GM21619 (cell line): ENCODE measurements at regions not wholly inside any gene's neighbourhood (a gene's known extent, or its start where the extent isn't known, plus 50 kb on each side); places are given as distances from the start of the nearest gene placed in this dataset.

Source experiments
- ATAC-seq: cut with Tn5 transposase; IDR thresholded peaks from one replicate; pipeline ENCODE4 v1.9.1; 2021; ENCODE audit not compliant: unreplicated experiment

DNA sequence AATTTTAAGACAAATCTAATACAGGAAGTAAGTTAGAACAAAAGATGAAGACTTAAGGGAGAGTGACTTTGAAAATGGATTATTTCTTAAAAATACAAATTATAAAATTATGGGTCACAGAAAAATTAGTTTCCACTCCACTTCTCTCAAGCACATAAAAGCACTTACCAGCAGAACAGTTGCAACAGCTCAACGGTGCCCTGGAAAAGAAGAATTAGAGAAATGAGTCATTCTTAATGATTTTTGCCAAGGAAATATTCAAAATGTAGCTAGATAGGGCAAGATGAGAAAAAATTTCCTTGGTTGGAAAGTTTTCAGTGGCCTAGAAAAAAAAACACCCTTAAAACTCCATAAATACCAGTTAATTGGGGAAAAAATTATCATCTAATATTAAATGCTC, 2185.6 kb upstream of the CELF4 start:
- ATAC-seq: no peak

DNA sequence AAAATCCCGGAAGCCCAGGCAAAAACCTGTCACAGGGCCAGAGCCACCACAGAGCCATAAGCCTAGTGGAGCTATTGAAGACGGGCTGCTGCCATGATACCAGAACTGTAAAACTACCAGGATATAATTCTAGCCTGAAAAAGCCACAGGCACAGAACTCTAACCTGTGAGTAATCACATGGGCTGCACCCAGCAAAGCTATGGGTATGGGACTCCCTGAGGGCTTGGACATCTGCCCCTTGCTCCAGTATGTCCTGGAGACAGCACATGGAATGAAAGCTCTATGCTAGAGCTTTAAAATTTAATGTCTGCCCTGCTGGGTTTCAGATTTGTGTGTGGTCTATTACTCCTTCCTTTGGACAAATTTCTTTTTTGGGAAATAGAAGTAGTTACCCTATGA, 2183.6 kb upstream of the CELF4 start:
- no peak for ATAC-seq

DNA sequence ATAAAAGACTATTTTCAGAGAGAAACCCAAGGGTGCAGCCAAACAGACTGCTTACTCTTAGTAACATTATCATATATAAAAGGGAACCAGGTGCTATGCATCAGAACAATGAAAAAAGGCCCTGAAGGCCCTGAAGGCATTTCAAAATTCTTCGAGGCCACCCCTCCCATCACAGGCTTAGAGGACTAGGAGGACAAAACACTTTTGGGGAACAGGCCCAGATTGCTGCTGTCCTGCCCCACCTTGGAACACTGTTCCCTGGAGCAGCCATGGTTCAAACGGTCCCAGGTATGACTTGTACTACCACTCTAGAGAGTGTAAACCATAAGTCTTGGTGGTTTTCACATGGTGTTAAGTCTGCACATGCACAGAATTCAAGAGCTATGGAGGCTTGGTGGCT, 2183.1 kb upstream of the CELF4 start:
- no peak for ATAC-seq

DNA sequence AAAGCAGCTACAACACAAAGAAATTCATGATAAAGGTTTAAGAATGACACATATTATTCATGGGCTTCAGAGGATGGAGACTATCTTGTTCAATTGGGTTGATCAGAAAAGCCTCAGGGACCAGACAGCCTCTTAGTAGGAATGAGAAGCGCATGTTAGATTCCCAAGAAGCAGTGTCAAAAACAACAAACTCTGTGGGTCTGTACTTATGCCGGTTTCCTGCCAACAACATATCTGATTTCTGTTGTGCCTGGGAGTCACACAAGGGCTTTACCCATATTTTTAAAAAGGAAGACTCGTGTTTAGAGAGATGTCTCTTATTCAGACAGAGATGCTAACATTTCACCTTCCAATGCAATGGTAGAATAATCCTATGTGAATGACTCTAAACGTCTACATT, 2180.6 kb upstream of the CELF4 start:
- ATAC-seq: no peak

DNA sequence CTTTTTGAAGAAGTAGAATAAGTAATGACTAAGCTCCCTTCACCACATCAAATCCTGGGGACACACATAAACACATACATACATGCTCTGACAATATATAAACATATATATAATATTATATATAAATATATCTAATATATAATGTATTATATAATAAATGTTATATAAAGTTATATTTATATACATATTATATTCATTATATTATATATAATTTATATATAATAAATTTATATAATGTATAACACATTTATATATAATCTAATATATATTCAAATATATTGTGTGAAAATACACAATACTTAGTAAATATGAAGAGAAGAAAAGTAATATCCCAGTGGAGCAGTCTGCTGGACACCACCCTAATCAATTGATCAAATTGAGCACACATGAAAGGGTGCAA, 2177.9 kb upstream of the CELF4 start:
- no peak for ATAC-seq

DNA sequence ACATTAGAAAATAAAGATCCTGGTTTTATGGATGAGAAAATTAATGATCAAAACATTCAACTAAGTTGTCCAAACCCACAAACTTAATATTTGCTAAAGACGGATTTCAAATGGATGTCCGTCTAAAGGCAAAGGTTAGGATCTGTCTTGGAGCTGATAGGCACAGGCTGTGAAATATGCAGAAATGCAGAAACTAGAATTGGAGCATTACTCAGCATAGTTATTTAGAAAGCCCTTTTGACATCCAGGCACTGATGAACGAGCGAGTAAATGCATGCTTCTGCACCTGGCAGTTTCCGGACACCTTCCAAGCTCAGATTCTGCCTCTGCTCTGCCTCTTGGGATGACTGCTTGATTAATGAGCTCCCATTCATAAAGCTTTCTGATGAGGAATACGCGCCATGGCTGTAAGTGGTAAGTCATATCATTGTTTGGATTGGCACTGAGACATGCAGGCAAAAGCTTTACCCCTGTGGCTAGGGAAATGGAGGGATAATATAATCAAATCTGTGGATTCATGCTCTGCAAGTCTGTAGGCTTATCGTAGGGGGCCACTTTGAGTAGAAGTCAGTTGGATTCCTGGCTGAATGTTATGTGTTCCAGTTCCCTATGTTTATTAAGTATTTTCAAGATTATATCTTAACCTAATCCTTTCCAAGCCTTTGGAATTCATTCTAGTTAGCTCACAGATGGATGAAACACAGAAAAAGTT, 2176.3 kb upstream of the CELF4 start:
- ATAC-seq: no peak

DNA sequence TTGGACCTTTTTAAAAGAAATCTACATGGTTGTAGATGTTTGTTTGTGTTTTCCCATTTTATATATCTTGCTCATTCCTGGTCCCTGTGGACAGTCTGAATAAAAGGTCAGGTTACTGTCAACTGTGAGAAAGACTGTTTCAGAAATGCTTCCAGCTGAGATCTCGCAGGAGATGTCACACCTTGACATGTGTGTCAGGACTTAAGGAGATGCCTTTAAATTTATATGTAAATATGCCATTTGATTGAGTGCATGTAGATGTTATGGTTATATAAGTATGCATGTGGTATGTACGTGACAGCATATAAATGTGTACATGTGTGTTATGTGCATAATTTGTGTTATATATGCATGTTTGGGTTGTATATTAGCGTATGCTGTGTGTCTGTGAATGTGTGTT, 2172.3 kb upstream of the CELF4 start:
- no peak for ATAC-seq

DNA sequence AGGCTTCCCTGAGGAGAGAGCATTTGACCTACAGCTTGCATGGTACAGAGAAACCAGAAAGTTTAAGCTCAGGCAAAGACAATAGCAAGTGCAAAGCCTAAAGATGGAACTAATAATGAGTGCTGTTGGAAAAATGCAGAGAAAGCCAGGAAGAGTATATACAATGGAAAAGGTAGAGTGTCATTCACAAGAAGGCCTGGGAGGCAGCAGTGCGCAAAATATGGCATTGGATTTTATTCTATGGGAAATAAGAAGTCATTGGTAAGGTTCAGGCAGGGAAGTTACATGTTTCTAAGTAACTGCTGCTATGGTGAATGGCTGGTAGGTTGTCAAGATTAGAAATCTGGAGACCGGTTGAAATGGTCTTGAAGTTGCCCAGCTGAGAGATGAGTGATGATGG, 2167.3 kb upstream of the CELF4 start:
- no peak for ATAC-seq

DNA sequence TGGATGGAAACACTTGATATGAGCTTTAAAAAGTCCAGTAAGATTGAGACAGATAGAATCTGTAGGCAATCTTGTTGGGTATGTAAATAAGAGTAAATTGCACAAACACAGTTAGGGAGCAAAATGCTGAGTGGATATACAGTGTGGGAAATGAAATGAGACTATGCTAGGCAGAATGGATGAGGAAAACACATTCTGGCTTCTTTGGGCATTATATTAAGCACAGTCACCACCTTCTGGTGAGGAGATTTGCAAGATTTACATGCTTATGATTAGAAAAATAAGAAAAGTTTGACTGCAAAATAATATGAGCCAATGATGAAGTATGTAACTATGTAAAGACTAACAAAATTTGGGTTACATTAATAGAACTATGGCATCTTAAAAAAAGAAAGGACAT, 2165.0 kb upstream of the CELF4 start:
- no peak for ATAC-seq

DNA sequence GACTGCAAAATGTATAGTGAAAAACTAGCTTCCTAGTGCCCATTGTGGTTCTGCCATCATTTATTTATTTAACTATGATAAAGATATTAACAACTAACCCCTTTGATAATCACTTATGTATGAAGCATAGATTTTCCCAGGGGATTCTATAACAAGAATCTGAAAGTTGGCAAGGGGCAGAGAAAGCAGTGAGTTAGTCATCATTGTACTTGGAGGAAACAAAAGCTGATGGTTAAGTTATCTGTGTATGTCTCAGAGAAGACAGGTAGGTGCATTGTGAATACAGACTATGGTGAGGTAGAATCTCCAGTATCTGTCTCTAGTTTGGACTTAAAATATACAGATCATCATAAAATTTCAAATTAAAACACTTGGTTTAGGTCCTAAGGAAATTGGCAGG, 2159.1 kb upstream of the CELF4 start:
- ATAC-seq: no peak

DNA sequence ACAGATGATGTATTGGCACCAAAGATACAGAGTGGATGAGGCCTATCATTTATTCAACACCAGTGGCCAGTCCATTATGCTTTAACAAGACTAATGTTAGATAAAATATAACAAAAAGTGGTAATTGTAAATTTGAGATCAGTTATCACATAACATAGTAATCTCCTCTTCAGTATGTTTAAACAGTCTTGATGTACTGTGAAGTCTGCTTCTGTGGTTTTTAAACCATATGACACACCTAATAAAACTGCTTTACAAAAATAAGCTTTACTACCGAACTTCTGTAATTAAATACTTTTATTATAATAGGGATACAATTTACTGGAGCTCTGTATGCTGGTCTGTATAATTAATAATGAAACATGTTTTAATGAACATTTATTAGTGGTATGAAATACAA, 2156.1 kb upstream of the CELF4 start:
- ATAC-seq: no peak

DNA sequence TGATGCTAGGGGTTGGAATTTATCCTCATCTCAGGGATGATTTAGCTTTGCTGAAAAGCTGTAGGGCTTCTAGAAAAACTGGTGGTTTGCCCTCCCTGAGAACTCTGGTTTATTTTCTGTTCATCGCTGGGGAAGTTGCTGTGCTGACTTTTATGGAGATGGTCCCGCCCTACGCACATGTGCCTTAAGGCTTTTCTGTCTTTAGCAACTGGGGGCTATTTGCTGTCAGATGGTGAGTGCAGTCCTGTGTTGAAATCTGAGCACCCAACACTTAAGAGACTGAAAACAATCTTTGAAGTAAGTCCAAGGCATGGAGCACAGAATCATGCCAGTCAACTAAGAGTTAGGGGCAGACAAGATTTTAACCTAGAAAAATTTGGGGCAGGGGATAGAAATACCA, 2148.4 kb upstream of the CELF4 start:
- ATAC-seq: no peak

DNA sequence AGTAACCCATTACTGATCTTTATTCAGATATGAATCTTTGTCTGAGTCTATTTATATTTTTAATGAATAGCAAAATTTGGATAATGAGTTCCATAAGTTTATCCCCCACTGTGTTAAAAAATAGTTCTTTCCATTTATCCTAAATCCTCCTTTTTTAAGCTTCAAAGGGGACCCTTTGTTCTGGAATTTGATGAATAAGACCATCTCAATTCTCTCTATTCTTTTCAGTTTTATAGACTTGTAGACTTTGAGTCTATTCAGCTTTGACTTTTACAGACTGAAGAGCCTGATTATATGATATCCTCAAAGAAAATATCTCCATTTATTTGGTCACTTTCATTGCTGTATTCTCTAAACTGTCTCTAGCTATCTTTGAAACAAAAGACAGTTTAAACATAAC, 2146.1 kb upstream of the CELF4 start:
- no peak for ATAC-seq

DNA sequence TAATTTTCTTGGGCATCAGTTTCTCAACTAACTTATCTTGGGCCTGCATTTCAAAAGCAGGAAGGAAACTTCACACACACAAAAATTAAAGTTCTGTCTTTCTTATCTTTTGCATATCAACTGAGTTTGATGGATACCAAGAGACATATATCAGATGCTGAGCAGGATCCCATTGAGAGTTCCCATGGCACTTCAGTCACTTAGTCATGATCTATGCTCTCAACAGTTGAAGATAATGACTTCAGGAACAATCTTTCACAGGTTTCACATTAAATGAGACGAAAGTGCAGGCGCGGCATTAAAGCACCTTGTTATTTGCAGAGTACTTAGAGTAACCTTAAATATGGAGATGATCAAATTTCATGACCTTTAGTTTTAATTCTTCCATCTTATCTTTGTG, 2139.8 kb upstream of the CELF4 start:
- no peak for ATAC-seq

DNA sequence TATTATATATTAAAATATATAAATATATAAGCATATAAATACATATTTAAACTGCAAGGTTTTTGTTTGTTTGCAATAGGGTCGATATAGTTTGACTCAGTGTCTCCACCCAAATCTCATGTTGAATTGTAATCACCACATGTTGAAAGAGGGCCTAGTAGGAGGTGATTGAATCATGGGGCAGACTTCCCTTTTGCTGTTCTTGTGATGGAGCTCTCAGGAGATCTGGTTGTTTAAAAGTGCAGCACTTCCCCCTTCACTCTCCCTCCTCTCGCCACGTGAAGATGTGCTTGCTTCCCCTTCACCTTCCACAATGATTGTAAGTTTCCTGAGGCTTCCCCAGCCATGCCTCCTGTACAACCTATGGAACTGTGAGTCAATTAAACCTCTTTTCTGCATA, 2137.3 kb upstream of the CELF4 start:
- no peak for ATAC-seq

DNA sequence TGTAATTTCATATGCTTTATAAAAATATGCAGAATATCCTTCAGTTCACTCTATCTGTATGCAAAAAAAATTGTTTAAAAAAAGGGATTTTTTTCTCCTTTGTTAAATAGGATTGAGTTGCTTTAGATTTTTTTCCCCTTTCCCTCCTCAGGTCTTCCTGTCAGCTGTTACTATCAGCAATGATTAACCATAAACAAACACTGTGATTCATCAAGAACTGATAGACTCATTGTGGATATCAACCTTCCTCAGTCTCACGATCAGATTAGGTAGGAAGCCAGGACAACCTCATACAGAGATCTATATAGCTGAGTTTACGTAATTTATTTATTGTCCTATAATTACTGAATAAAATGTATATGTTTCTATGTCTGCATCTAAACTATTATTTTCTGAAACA, 2136.2 kb upstream of the CELF4 start:
- ATAC-seq: no peak

DNA sequence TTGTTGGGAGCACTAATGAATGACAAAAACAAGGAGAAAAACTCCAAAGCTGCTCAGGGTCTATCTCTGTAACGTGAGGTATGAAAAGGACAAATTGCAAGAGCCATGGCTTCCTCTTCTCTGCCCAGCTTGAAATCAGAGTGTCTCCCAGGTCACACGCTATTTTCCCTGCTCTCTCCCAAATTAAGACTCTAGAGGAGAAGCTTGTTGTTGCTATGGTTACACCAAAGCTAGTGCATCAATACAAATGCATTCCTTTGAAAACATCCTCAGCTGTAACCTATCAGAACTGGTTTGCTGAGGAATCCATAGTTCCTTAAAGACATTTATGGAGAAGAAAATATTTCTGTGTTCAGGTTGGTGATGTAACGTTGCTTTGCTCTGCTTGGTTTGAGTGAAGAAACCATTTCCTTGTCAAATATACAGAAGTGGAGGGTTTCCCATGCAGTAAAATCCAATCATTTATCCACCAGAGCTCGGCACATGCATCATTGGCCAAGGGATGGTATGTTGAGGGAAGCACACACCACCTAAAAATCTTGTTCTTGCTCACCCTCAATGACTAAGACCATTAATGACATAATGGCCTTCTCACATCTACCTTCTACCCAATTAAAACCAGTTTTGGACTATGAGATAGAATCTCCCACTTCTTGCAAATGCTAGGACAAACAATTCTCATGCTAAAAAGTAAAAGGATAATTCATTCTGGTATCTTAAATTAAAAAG, 2135.6 kb upstream of the CELF4 start:
- no peak for ATAC-seq

DNA sequence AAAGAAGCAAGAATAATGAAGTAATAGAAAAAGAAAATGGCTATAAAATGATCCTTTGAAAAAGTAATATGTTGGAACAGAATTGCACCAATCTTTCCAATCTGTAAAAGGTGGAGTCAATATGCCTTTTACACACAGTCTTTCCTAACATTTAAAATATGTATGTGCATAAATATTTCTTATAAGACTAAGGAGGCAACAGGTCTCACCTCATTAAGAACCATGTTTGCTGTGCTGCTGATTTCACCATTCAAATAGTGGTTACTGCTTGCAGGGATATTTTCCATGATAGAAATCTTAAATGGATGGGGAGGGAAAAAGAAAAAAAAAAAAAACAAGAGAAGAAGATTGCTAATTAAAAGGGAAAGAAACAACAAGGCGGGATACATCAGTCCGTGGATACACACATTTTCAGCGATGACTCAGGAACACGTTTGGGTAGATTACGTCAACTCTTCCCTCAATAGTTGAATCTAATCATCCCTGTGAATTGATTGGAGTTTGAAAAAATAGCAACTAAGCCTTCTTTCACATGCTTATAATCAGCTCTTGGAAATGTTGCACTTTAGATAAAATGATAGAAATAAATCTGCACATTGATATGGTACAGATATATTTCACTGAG, 2133.9 kb upstream of the CELF4 start:
- no peak for ATAC-seq

DNA sequence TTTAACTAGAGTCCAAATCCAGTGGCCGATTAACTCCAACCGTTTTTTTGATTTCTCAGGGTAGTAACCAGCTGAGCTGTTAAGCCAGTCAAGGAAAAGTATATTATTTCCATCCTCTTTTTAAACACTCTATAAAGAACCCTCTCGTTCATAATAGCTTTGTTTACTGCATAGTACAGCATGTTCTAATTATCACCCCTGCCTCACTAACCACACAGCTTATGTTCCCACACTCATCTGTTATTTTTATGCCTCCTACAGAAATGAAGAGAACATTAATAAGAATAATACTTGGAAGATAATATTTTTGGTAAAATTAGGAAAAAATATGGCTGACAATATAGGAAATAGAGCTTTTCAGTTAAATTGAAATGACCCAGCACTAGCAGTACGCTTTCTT, 2132.8 kb upstream of the CELF4 start:
- no peak for ATAC-seq

DNA sequence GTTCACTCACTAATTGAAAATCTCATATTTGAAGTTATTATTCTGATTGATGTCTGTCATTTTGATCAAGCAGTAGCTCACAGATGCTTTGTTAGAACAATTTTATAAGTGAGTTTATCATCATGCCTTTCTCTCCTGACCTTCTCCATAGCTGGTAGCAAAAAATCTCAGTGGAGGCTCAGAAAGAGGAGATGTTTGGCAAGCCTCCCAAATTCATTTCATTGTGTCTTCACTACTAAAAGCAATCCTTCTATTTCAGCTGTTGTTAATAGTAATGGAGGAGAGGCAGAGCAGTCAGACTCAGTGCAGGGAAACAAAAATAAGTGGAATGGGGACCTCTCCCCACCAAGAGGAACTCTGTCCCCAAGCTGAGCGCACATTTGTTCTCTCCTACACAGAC, 2127.8 kb upstream of the CELF4 start:
- ATAC-seq: no peak

DNA sequence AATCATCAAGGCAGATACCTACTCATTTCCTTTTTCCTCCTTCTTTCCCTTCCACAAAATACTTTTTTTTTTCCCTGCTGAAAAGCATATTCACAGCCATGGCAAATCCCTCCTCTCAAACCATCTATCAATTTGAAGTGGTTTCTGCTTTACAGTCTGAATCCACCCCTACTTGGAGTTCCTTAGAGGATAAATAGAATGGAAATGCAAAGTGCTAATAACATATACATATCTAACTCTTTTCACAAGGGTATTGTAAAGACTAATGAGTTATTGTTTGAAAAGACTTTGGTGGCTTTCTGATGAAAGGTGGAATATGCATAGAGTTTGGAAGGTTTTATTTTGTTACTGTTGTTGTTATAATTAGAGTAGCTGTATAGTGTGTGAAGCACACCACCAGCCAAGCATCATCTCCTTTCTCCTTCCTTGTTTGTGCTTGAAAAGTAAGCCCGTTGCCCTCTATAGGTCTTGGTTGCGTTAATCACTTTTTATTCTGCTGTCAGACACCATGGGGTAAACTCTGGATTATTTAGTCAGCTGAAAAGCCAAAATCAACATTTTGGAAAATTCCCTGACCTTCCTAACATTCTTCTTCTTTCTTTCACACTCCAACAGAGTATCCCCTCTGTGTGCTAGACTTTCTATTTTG, 2126.9 kb upstream of the CELF4 start:
- ATAC-seq: no peak

DNA sequence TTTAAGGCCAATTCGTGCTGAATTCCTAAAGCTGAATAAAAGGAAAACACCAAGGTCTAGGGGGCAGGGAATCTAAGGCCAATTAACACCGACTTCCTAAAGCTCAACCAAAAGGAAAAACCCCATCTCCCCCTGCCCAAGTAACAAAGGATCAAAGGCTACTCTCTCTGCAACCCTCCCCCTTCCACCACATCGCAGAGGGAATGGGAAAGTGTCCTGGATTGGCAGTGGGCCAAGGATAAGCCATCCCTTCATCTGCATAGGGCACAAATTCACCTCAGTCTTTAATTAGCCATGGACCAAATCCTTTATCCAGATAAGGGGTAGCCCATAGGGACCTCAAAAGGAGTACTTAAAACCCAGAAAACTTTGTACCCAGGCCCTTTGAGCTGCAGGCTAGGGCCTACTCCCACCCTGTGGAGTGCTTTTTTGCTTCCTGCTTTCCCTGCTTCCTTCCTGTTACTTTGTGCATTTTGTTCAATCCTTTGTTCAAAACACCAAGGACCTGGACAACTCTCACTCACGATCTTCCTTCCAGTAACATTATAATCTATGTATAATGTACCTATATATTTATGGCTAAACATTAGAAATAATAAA, 2119.8 kb upstream of the CELF4 start:
- no peak for ATAC-seq
